H7 (cell line): ENCODE measurements at regions not wholly inside any gene's neighbourhood (a gene's known extent, or its start where the extent isn't known, plus 50 kb on each side); places are given as distances from the start of the nearest gene placed in this dataset.

Experiments
- DNase-seq: peaks from one replicate; pipeline ENCODE4 v3.0.0; 2012
- H3K27me3 ChIP-seq: 2 replicates; pipeline ENCODE4 v1.6.0; 2011; ENCODE audit warnings: mild to moderate bottlenecking, low read length; ENCODE audit not compliant: control insufficient read depth, insufficient read depth
- H3K36me3 ChIP-seq: replicated peaks from 2 replicates; pipeline ENCODE4 v1.5.1; 2011; ENCODE audit warnings: low read length; ENCODE audit not compliant: control insufficient read depth, insufficient read depth
- H3K4me3 ChIP-seq: 2 replicates; pipeline ENCODE4 v1.5.1; 2011; ENCODE audit warnings: low read depth, mild to moderate bottlenecking, control low read depth, low read length, moderate library complexity; ENCODE audit not compliant: insufficient read depth

DNA sequence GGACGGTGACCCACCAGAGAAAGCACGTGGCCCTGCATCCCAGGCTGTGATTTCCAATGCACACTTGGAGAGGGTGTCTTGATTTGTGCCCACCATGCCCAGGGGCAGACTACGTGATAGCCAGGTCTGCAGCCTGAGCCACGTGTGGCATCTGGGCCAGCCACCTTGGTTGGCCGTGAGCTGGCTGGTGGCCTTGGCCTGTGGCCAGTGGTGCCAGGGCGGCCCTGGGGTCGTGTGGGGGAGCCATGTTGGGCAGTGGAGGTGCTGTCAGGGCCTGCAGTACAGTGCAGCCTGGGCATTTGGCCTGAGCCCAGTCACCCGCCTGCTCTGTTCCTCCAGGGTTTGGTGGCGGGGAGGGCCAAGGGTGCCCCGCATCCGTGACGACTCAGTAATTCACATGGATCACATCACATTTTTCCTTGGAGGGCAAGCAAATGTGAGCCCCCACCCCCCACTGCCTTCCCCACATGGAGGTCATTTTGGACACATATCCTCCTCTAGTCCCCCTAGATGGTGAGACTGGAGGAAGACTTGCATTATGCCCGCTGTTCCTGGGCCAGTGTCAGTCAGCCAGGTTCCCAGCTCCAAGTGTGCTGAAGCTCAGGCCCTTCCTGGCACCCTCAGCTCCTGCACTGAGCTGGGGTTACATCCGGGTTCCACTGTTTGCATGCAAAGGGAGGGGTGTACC is 201.4 kb downstream of the UBE3A start:
- Histone ChIP-seq H3K27me3 (no peaks in the 10 kb centered on the region), H3K36me3 (no peaks in the 10 kb centered on the region), H3K4me3 (no peak overlapping the region)
- DNase-seq = no peak

- no peak for DNase-seq
- Histone ChIP-seq H3K36me3 (no peaks in the 10 kb centered on the region), H3K27me3 (no peaks in the 10 kb centered on the region), H3K4me3 (no peak overlapping the region)
Measured at GRCh38 chr15:25238126-25238525, 200.7 kb downstream of the UBE3A start.

GRCh38 chr15:25238716-25239470 is 199.9 kb downstream of the UBE3A start:
- no peak for DNase-seq
- Histone ChIP-seq H3K27me3 (no peaks in the 10 kb centered on the region), H3K36me3 (no peaks in the 10 kb centered on the region), H3K4me3 (no peak overlapping the region)

DNA sequence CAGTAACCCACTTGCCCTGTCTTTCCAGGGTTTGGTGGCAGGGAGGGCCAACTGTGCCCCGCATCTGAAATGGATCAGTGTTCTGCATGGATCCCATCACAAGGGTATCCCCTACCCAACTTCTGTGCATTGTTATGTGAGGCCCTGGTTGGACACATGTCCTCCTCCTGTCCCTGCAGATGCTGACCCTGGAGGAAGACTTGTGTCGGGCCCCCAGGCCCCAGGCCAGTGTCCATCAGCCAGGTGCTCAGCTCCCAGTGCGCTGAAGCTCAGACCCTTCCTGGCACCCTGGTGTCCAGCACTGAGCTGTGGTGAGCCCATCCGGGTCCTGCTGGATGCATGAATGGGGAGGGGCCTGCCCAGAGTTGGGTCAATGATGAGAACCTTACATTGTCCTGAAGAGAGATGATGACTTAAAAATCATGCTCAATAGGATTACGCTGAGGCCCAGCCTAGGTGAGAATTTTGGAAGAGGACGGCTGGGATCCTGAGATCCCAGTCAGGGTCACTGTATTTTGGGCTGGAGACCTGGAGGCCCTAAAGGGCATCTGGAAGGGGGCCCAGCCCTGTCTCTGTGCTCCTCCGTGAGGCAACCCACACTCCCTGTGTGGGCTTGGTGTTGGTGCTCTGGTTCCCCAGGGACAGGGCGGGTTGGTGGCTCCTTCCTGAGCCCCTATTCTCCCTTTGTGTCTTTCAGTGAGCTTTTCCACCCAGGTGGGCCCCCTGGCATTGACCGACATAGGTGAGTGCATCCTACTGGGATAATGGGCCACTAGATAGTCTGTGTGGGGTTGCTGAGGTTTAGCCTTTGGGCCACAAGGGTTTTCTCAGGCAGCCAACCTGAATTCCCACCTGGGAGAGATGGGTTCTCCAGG is 199.1 kb downstream of the UBE3A start:
- Histone ChIP-seq H3K27me3 (no peaks in the 10 kb centered on the region), H3K36me3 (no peaks in the 10 kb centered on the region), H3K4me3 (no peak overlapping the region)
- no peak for DNase-seq

GRCh38 chr15:25240461-25241021 is 198.3 kb downstream of the UBE3A start:
- no peaks in the 10 kb centered on the region for H3K36me3 ChIP-seq
- H3K4me3 ChIP-seq = no peak overlapping the region
- no peaks in the 10 kb centered on the region for H3K27me3 ChIP-seq
- no peak for DNase-seq

DNA sequence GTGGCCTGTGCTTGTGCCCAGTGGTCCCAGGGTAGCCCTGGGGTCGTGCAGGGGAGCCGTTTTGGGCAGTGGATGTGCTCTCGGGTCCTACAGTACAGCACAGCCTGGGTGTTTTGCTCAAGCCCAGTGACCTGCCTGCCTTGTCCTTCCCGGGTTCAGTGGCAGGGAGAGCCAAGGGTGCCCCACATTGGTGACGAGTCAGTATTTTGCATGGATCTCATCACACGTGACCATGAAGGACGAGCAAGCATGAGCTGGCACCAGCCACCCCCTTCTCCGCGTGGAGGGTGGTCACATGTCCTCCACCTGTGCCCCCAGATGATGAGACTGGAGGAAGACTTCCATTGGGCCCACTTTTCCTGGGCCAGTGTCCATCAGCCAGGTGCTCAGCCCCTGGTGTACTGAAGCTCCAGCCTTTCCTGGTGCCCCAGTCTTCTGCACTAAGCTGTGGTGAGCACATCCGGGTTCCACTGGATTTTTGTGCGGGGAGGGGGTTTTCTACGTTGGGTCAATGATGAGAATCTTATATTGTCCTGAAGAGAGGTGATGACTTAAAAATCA is 197.5 kb downstream of the UBE3A start:
- Histone ChIP-seq H3K4me3 (no peak overlapping the region), H3K27me3 (no peaks in the 10 kb centered on the region), H3K36me3 (no peaks in the 10 kb centered on the region)
- DNase-seq = no peak

GRCh38 chr15:25242166-25242879 is 196.5 kb downstream of the UBE3A start:
- no peak overlapping the region for H3K4me3 ChIP-seq
- H3K36me3 ChIP-seq = no peaks in the 10 kb centered on the region
- H3K27me3 ChIP-seq = no peaks in the 10 kb centered on the region
- DNase-seq = no peak

DNA sequence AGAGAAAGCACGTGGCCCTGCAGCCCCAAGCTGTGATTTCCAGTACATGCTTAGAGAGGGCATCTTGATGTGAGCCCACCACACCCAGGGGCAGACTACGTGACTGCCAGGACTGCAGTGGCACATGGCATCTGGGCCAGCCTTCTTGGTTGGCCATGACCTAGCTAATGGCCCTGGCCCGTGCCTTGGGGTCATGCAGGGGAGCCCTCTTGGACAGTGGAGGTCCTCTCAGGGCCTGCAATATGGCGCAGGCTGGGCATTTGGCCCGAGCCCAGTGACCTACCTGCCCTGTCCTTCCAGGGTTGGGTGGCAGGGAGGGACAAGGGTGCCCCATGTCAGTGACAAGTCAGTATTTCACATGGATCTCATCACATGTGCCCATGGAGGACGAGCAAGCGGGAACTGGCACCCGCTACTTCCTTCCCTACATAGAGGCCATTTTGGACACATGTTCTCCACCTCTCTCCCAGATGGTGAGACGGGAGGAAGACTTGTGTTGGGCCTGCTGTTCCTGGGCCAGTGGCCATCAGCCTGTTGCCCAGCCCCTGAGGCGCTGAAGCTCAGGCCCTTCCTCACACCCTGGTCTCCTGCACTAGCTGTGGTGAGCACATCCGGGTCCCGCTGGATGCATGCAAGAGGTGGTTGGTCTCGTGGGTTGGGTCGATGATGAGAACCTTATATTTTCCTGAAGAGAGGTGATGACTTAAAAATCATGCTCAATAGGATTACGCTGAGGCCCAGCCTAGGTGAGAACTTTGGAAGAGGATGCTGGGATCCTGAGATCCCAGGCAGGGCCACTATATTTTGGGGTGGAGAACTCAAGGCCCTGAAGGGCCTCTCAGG is 195.6 kb downstream of the UBE3A start:
- Histone ChIP-seq H3K4me3 (no peak overlapping the region), H3K36me3 (no peaks in the 10 kb centered on the region)
- DNase-seq = no peak

DNA sequence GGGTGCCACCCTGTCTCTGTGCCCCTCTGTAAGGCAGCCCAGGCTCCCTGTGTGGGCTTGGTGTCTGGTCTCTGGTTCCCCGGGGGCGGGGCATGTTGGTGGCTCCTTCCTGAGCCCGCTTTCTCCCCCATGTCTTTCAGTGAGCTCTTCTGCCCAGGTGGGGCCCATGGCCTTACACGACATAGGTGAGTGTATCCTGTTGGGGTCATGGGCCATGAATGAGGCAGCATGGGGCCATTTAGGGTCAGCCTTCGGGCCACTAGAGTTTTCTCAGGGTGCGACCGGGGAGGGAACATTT is 195.1 kb downstream of the UBE3A start:
- no peak overlapping the region for H3K4me3 ChIP-seq
- no peaks in the 10 kb centered on the region for H3K36me3 ChIP-seq
- no peak for DNase-seq
- no peaks in the 10 kb centered on the region for H3K27me3 ChIP-seq

More for the DNA sequence above, 195.6 kb downstream of the UBE3A start:
- H3K27me3 ChIP-seq = no peaks in the 10 kb centered on the region

GRCh38 chr15:25244731-25245585 is 193.9 kb downstream of the UBE3A start:
- no peaks in the 10 kb centered on the region for H3K36me3 ChIP-seq
- H3K4me3 ChIP-seq = no peak overlapping the region
- no peaks in the 10 kb centered on the region for H3K27me3 ChIP-seq
- no peak for DNase-seq

- no peak for DNase-seq
- Histone ChIP-seq H3K27me3 (no peaks in the 10 kb centered on the region), H3K4me3 (no peak overlapping the region), H3K36me3 (no peaks in the 10 kb centered on the region)
Measured at GRCh38 chr15:25245801-25246622, 192.8 kb downstream of the UBE3A start.
